ENCODE measurements at regions not wholly inside any gene's neighbourhood (a gene's known extent, or its start where the extent isn't known, plus 50 kb on each side); places are given as distances from the start of the nearest gene placed in this dataset.
A peak's percentile ranks its signal among the peaks of the same experiment; 100 is the strongest.

- no peak for DNase-seq
Observed at GRCh38 chr2:143906850-143907249, 613.1 kb downstream of the ZEB2 start.

- no peak for DNase-seq
Observed at GRCh38 chr2:143905587-143905986, 614.3 kb downstream of the ZEB2 start.

- DNase-seq: no peak
Observed at GRCh38 chr2:143903172-143903856, 616.6 kb downstream of the ZEB2 start.

- DNase-seq: peak; percentile 13
Observed at GRCh38 chr2:143901185-143901842, 618.6 kb downstream of the ZEB2 start.

GRCh38 chr2:143899987-143900386, 619.9 kb downstream of the ZEB2 start:
- DNase-seq: no peak

GRCh38 chr2:143893371-143893770, 626.5 kb downstream of the ZEB2 start:
- DNase-seq: no peak

GRCh38 chr2:143891879-143892308, 628.0 kb downstream of the ZEB2 start:
- no peak for DNase-seq

GRCh38 chr2:143890798-143891197, 629.1 kb downstream of the ZEB2 start:
- no peak for DNase-seq

- no peak for DNase-seq
Observed at GRCh38 chr2:143889216-143889615, 630.7 kb downstream of the ZEB2 start.

GRCh38 chr2:143885461-143885860, 634.5 kb downstream of the ZEB2 start:
- no peak for DNase-seq

GRCh38 chr2:143881246-143881645, 638.7 kb downstream of the ZEB2 start:
- no peak for DNase-seq

- DNase-seq: no peak
Observed at GRCh38 chr2:143877876-143878530, 641.9 kb downstream of the ZEB2 start.

- no peak for DNase-seq
Observed at GRCh38 chr2:143877056-143877455, 642.9 kb downstream of the ZEB2 start.

- DNase-seq: no peak
Observed at GRCh38 chr2:143875295-143876233, 644.4 kb downstream of the ZEB2 start.

- DNase-seq: no peak
Observed at GRCh38 chr2:143873886-143874285, 646.0 kb downstream of the ZEB2 start.

GRCh38 chr2:143870696-143871095, 649.2 kb downstream of the ZEB2 start:
- no peak for DNase-seq

GRCh38 chr2:143856978-143857377, 662.9 kb downstream of the ZEB2 start:
- DNase-seq: no peak

GRCh38 chr2:143852759-143853158, 667.2 kb downstream of the ZEB2 start:
- no peak for DNase-seq

- no peak for DNase-seq
Observed at GRCh38 chr2:143850084-143850483, 669.8 kb downstream of the ZEB2 start.

GRCh38 chr2:143847257-143847656, 672.7 kb downstream of the ZEB2 start:
- no peak for DNase-seq

- no peak for DNase-seq
Observed at GRCh38 chr2:143844986-143845385, 674.9 kb downstream of the ZEB2 start.

GRCh38 chr2:143843686-143844085, 676.2 kb downstream of the ZEB2 start:
- DNase-seq: no peak

- DNase-seq: no peak
Observed at GRCh38 chr2:143842836-143843235, 677.1 kb downstream of the ZEB2 start.
